ENCODE measurements at regions not wholly inside any gene's neighbourhood (a gene's known extent, or its start where the extent isn't known, plus 50 kb on each side); places are given as distances from the start of the nearest gene placed in this dataset.
"Not testable (repeated sequence)": the region's sequence is repeated elsewhere in the genome, so short reads cannot be mapped to it uniquely, and the experiment has no call there.

GRCh38 chr15:92705764-92706163 lies 50.2 kb upstream of the FAM174B start:
- DNase-seq (ENCODE audit: low read depth), result no peak

GRCh38 chr15:92706201-92706600 lies 50.6 kb upstream of the FAM174B start:
- no peak for DNase-seq (ENCODE audit: low read depth)

GRCh38 chr15:92707880-92708551 lies 52.4 kb upstream of the FAM174B start:
- no peak for DNase-seq (ENCODE audit: low read depth)

- DNase-seq (ENCODE audit: low read depth), result no peak
Measured at GRCh38 chr15:92708635-92709034, 53.1 kb upstream of the FAM174B start.

GRCh38 chr15:92709110-92709790 lies 53.7 kb upstream of the FAM174B start:
- no peak for DNase-seq (ENCODE audit: low read depth)

GRCh38 chr15:92711457-92711831 lies 55.9 kb upstream of the FAM174B start:
- DNase-seq (ENCODE audit: low read depth), result no peak

GRCh38 chr15:92714077-92714476 lies 58.5 kb upstream of the FAM174B start:
- no peak for DNase-seq (ENCODE audit: low read depth)

- peak; percentile 8 for DNase-seq (ENCODE audit: low read depth)
Measured at GRCh38 chr15:92714477-92715401, 59.2 kb upstream of the FAM174B start.

GRCh38 chr15:92715758-92716157 lies 60.2 kb upstream of the FAM174B start:
- DNase-seq (ENCODE audit: low read depth), result no peak

GRCh38 chr15:92719021-92719420 lies 63.4 kb upstream of the FAM174B start:
- DNase-seq (ENCODE audit: low read depth), result peak; percentile 8

GRCh38 chr15:92724144-92724543 lies 68.6 kb upstream of the FAM174B start:
- DNase-seq (ENCODE audit: low read depth), result no peak

- DNase-seq (ENCODE audit: low read depth), result no peak
Measured at GRCh38 chr15:92725171-92725570, 69.6 kb upstream of the FAM174B start.

GRCh38 chr15:92728266-92728665 lies 72.7 kb upstream of the FAM174B start:
- DNase-seq (ENCODE audit: low read depth), result no peak

GRCh38 chr15:92733090-92733933 lies 77.7 kb upstream of the FAM174B start:
- no peak for DNase-seq (ENCODE audit: low read depth)

- DNase-seq (ENCODE audit: low read depth), result no peak
Measured at GRCh38 chr15:92733934-92734521, 78.5 kb upstream of the FAM174B start.

GRCh38 chr15:92739246-92739645 lies 83.7 kb upstream of the FAM174B start:
- DNase-seq (ENCODE audit: low read depth), result not testable (repeated sequence)

GRCh38 chr15:92745845-92746271 lies 90.3 kb upstream of the FAM174B start:
- DNase-seq (ENCODE audit: low read depth), result no peak

GRCh38 chr15:92747047-92747446 lies 91.5 kb upstream of the FAM174B start:
- no peak for DNase-seq (ENCODE audit: low read depth)

- DNase-seq (ENCODE audit: low read depth), result no peak
Measured at GRCh38 chr15:92749216-92749615, 93.6 kb upstream of the FAM174B start.

- DNase-seq (ENCODE audit: low read depth), result no peak
Measured at GRCh38 chr15:92749946-92750345, 94.4 kb upstream of the FAM174B start.

- no peak for DNase-seq (ENCODE audit: low read depth)
Measured at GRCh38 chr15:92751528-92751927, 96.0 kb upstream of the FAM174B start.
